Mesenchymal stem cell (in vitro differentiated cells and primary cell): ENCODE measurements at regions not wholly inside any gene's neighbourhood (a gene's known extent, or its start where the extent isn't known, plus 50 kb on each side); places are given as distances from the start of the nearest gene placed in this dataset. TPM values are rescaled to one million over a fixed set of nuclear protein-coding genes. Genes with fewer than 3 reads are reported as not detected.

Source experiments
- small RNA-seq: library from polyadenylated mRNA; stranded (forward); fragments of <200 nt; extraction: miRNeasy Mini kit (QIAGEN cat#:217004); gene quantifications from one replicate; pipeline ENCODE3, GENCODE V24; 2013; ENCODE audit warnings: low read depth

Small RNAs in the stretch of these regions (small RNA-seq; reads per million reads assigned to genes)
- gene LINC00328-2P (not detected), gene RNA5SP24 (not detected), gene RNU6-55P (not detected), gene RNU6-76P (not detected)
